ENCODE measurements at regions not wholly inside any gene's neighbourhood (a gene's known extent, or its start where the extent isn't known, plus 50 kb on each side); places are given as distances from the start of the nearest gene placed in this dataset.

- no peaks in the 10 kb centered on the region for H3K4me1 ChIP-seq (ENCODE audit: insufficient read depth, low read length, poor library complexity, severe bottlenecking)
- ChIA-PET POLR2A (ENCODE audit: low non-redundant PET) (no interaction called here), CTCF (no interaction called here)
- no peak for DNase-seq (ENCODE audit: low spot score)
- intact Hi-C loops (cut with micrococcal nuclease; ENCODE audit: unreplicated experiment), result no loop called here
- H3K4me3 ChIP-seq (ENCODE audit: low read depth, low read length, poor library complexity, severe bottlenecking), result no peak overlapping the region
- H3K27ac ChIP-seq (ENCODE audit: low read depth, low read length, poor library complexity, severe bottlenecking), result no peak overlapping the region
- TF ChIP-seq EZH2 (IDR thresholded peaks at IDR 0.05; ENCODE audit: borderline replicate concordance, low read depth, low read length, poor library complexity, severe bottlenecking), result no peak
- TF ChIP-seq CTCF (conservative IDR thresholded peaks at IDR 0.05; ENCODE audit: low read depth, low read length), result no peak
- H3K9me3 ChIP-seq (ENCODE audit: low read depth, low read length, poor library complexity, severe bottlenecking), result no peaks in the 10 kb centered on the region
- H3K36me3 ChIP-seq (ENCODE audit: insufficient read depth, low read length, poor library complexity, severe bottlenecking), result no peaks in the 10 kb centered on the region
- no TSS peak for BruUV-seq (replicated peaks)
- no peaks in the 10 kb centered on the region for H3K27me3 ChIP-seq (replicated peaks; ENCODE audit: insufficient read depth, low read depth, low read length, poor library complexity)
Measured at GRCh38 chr21:16258844-16259611, 529.2 kb downstream of the USP25 start.

- Histone ChIP-seq H3K4me1 (ENCODE audit: insufficient read depth, low read length, poor library complexity, severe bottlenecking) (no peaks in the 10 kb centered on the region), H3K4me3 (ENCODE audit: low read depth, low read length, poor library complexity, severe bottlenecking) (no peak overlapping the region), H3K27me3 (replicated peaks; ENCODE audit: insufficient read depth, low read depth, low read length, poor library complexity) (no peaks in the 10 kb centered on the region), H3K36me3 (ENCODE audit: insufficient read depth, low read length, poor library complexity, severe bottlenecking) (no peaks in the 10 kb centered on the region), H3K27ac (ENCODE audit: low read depth, low read length, poor library complexity, severe bottlenecking) (no peak overlapping the region), H3K9me3 (ENCODE audit: low read depth, low read length, poor library complexity, severe bottlenecking) (no peaks in the 10 kb centered on the region)
- no TSS peak for BruUV-seq (replicated peaks)
- CTCF ChIA-PET, result no interaction called here
- no peak for DNase-seq (ENCODE audit: low spot score)
- POLR2A ChIA-PET (ENCODE audit: low non-redundant PET), result no interaction called here
- intact Hi-C loops (cut with micrococcal nuclease; ENCODE audit: unreplicated experiment), result no loop called here
- no peak for TF ChIP-seq EZH2 (IDR thresholded peaks at IDR 0.05; ENCODE audit: borderline replicate concordance, low read depth, low read length, poor library complexity, severe bottlenecking)
- no peak for TF ChIP-seq CTCF (conservative IDR thresholded peaks at IDR 0.05; ENCODE audit: low read depth, low read length)
Measured at GRCh38 chr21:16262091-16262490, 532.3 kb downstream of the USP25 start.

GRCh38 chr21:16264319-16264718 lies 534.5 kb downstream of the USP25 start:
- Histone ChIP-seq H3K27me3 (replicated peaks; ENCODE audit: insufficient read depth, low read depth, low read length, poor library complexity) (no peaks in the 10 kb centered on the region), H3K4me3 (ENCODE audit: low read depth, low read length, poor library complexity, severe bottlenecking) (no peak overlapping the region), H3K9me3 (ENCODE audit: low read depth, low read length, poor library complexity, severe bottlenecking) (no peaks in the 10 kb centered on the region), H3K4me1 (ENCODE audit: insufficient read depth, low read length, poor library complexity, severe bottlenecking) (no peaks in the 10 kb centered on the region), H3K36me3 (ENCODE audit: insufficient read depth, low read length, poor library complexity, severe bottlenecking) (no peaks in the 10 kb centered on the region), H3K27ac (ENCODE audit: low read depth, low read length, poor library complexity, severe bottlenecking) (no peak overlapping the region)
- POLR2A ChIA-PET (ENCODE audit: low non-redundant PET), result no interaction called here
- no TSS peak for BruUV-seq (replicated peaks)
- no peak for TF ChIP-seq CTCF (conservative IDR thresholded peaks at IDR 0.05; ENCODE audit: low read depth, low read length)
- TF ChIP-seq EZH2 (IDR thresholded peaks at IDR 0.05; ENCODE audit: borderline replicate concordance, low read depth, low read length, poor library complexity, severe bottlenecking), result no peak
- CTCF ChIA-PET, result no interaction called here
- intact Hi-C loops (cut with micrococcal nuclease; ENCODE audit: unreplicated experiment), result no loop called here
- no peak for DNase-seq (ENCODE audit: low spot score)

Data from A673 (cell line).